Brain pericyte (primary cell): ENCODE measurements at regions not wholly inside any gene's neighbourhood (a gene's known extent, or its start where the extent isn't known, plus 50 kb on each side); places are given as distances from the start of the nearest gene placed in this dataset.
A peak's percentile ranks its signal among the peaks of the same experiment; 100 is the strongest.

Experiments used
- DNase-seq: peaks from one replicate; pipeline ENCODE4 v3.0.0-alpha.2; 2012; ENCODE audit warnings: low read depth, low spot score

DNA sequence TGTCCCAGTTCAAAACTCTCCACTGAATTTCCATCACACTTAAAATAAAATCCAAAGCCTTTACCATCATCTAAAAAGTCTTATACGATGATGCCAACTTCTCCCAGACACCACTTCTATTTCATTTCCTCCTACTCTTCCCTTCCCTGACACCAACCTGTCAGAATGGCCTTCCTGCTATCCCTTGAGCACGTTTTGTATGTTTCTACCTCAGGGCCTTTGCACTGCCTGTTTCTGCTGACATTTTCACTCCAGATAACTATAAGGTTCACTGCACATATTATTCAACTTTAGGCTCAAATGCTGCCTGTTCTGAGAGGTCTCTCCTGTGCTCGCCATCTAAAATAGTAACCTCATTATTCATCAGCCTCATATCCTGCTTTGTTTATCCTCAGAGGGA is 269.6 kb downstream of the HTR7 start:
- no peak for DNase-seq

- peak; percentile 5 for DNase-seq
Measured at GRCh38 chr10:90589825-90590224, 268.0 kb downstream of the HTR7 start.

- DNase-seq = no peak
Measured at GRCh38 chr10:90591629-90592028, 266.2 kb downstream of the HTR7 start.

DNA sequence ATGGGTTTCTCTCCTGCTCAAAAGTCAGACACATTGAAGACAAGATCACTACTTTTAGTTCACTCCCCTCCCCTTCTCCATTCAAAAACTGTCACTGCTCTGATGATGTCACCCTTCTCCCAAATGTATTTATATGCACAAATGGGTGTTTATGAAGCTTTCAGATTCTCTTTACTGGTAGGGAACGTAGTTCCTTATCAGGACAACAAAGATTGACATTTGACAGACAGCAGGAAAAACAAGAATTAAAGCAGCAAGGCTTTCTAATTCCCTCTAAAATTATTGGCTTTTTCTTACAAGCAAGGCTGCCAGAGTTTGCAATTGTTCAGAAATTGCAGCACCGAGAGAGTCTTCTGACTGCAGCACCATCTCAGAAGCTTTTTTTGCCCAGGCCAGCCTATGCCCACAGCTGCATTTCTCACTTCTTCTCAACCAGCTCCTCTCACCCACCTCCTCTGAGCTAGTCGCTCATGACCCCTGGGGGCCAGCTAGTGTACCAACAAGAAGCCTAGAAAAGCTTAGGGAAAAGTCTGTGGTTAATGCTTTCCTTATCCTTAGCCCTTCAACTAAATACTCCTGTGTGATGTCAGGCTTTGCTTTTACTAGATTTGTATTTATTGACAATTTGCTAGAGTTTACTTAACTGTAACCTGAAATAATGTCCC is 265.1 kb downstream of the HTR7 start:
- DNase-seq = peak; percentile 41

DNA sequence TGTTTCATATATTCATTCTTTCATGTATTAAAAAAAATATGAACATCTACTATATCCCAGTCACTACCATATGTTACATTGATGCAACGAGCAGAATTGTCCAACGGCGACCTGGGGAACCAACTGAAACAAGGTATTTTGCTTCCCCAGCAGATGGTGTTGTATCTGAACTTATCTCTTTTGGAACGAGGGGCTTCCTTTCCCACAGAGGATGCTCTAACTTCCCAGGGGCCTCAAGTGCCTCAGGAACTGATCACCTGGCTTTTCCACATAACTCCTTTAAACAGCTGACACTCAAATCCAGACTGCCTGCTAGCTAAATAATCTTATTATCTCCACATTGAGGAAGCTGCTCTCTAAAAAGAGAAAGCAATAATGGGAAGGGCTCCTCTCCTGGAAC is 259.3 kb downstream of the HTR7 start:
- no peak for DNase-seq

DNA sequence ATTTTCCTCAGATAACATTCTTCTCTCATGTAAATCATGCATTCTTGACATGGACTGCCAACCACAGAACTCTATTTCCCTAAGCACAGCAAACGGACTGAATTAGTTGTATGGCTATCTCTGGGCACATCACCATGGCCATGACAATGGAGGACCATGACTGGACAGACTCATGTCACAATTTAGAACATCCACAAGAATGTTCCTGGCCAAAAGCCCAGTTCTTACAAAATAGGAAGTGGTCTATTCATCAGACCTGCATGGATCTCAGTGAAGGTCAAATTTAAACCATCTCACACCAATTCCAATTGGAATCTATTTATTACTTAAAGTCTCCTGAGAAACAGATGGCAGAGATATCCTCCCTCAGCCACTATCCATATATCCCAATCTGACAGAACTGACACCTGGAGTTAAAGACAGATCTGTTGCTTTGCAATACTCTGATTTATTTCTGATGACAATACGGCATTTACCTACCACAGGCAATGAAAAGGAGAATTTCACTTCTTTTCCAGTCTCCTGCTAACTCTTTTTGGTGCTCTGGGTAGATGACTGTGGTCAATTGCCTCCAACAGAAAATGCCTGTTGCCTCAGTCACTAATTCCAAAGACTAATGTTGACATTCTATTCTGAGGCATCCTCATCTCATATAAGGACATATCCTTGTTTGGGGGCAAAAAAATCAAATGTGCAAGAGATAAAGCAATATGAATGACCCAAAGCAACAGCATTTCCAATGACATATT is 254.8 kb downstream of the HTR7 start:
- no peak for DNase-seq

DNA sequence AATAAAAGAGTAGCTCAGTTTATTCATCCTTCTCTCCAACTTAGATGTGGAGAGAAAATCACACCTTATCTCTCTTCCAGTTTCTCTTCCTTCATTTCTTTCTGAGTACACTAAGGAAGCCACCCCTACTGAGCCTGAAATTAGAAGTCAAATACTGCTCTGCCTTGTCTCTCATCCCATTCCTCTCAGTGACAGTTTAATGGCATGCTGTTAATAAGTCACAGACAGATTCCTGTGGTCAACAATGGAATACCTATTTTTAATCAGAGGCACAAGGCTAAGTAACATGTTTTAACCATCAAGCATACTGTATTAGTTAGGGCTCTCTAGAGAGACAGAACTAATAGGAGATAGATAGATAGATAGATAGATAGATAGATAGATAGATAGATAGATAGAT is 253.2 kb downstream of the HTR7 start:
- no peak for DNase-seq

DNA sequence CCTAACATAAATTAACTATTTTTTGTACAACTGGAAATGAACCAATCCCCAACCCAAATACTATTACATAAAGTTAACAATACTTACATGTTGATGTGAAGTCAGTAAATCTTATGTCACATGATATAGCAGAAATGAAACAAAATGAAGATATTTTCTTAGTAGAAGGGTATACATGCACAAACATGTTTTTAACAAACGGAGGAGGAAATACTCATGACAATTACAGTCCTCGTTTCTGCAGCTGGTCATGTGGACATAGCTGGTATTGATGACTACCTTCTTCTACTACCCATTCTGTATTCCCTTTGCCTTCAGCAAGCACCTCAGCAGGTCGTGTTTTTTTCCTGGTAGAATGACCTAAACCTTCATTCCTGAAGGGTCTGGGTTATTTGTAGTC is 252.3 kb downstream of the HTR7 start:
- DNase-seq = no peak

DNA sequence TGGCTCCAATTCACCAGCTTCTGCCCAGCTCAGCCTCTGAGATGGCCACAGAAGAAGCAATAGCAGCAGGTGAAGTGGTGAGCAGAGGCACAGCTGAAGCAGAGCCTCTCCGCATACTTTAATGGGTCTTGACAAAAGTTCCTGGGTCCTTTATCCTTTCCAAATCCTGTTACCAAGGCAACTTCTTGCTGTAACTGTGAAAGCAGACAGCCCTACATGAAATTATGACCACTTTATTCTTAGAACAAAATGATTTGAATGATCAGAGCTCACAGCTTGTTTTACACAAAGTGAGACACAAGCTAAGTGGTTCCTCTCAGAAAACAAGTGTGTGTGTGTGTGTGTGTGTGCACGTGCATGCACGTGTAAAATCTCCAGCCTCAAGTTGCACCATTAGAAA is 245.6 kb downstream of the HTR7 start:
- no peak for DNase-seq

DNA sequence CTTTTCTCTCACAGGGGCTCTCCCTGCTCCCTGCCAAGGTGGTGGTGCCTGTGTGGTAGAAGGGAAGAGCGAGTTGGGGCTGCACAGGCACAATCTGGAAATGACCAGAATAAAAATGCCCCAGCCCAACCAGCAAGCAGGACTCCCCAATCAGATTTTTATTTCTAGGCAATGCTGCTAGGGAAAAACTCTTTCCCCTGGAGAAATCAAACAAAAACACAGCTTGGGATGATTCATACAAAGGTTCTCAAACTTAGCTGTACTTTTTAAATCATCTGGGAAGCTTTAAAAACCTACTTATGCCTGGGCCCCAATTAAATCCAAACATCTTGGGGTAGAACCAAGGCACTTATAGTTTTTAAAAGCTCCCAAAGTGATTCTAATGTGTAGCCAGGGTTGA is 243.2 kb downstream of the HTR7 start:
- no peak for DNase-seq

GRCh38 chr10:90621577-90621976 is 236.3 kb downstream of the HTR7 start:
- DNase-seq = no peak

DNA sequence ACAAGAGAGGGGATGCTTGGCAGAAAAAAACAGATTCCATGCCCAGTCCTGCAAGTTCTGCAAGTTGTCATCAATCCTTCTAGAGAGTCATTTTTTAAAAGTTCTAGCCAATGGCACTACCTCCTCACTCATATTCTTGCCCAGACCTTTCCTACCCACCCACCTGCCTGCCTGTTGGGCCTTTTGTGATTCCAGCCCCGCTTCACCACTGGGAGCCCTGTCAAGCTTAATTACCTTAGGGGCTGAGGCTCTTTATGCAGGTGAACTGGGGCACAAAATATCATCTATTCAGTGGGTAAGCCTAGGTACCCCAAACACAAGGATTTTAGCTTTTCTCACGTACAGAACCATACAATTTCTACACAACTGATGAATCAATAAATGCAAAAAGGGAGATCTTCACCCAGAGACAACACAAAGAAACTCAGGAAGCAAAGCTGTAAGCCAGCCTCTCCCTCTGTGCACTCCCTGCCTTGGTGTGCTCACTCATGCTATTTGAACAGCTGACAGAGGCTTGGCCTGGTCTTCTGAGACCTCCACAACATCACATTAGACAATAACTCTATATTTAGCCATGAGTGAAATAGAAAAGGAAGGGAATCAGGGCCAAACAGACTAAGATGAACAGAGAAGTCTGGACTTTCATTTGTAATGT is 222.6 kb downstream of the HTR7 start:
- no peak for DNase-seq

DNA sequence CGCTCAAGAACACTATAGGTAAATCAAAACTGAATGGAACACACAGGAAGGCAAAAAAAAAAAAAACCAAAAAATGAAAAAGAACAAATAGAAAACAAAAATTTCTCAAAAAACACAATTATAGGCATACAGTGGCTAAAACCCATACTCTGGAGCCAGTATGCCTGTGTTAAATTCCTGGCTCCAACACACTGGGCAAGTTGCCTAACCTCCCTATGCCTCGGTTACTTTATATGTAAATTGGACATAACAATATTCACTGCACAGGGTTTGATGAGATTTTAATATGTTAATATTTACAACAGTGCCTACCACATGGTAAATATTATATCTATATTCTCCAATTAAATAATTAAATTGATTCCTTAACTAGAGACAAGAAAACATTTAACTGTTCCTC is 217.1 kb downstream of the HTR7 start:
- no peak for DNase-seq

DNA sequence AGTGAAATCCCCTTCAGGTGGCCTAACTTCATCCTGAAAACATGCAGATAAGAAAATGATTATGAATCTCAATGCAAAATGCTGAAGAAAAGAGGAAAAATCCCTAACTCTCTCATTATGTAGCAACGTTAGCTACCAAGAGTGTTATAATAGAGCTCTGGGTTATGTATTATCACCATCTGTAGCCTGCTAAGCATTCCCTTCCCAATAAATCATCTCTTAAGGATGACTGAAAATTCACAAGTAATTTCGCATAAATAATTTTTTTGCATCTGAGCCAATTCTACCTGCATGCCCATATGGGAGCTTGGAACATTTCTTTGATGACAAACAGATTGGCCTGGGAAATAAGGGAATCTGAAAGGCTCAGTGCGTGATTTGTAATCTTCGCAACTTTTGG is 216.1 kb downstream of the HTR7 start:
- DNase-seq = no peak

DNA sequence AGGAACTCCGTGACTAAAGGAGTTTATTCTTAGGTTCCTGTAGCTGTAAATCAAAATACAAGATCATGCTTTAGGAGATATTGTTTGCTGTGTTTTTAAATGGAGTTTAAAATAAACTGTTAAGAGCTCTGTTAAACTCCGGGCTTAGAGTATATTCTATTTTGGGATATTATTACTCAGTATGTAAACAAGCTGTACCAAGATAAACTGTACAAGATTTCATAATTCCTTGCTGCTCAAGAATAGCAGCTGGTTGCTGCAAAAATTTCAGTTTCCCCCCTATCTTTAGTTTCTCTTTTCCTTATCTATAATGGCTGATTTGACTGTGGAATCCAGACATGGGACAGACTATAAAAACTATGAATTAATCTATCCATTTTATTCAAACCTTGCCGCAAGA is 215.7 kb downstream of the HTR7 start:
- no peak for DNase-seq

DNA sequence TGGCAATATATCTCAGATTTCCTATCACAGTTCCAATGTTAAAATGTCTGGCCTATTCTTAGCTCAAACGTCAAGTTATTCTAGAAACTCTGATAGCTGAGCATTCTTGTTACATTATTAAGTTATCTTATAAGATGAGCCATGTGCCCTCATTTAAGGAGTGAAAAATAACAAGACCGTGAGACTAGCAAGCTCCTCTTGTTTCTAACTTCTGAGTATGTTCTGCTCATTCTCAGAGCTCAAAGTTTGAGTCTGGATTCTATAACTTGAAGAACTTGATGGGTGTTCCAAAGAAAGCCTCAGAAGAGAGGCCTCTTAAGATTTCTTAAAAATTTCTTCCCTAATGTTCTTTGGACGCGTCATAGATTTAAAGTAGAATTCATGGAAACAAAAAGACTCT is 215.2 kb downstream of the HTR7 start:
- DNase-seq = no peak

GRCh38 chr10:90644165-90644564 is 213.7 kb downstream of the HTR7 start:
- no peak for DNase-seq

GRCh38 chr10:90650858-90651257 is 207.0 kb downstream of the HTR7 start:
- no peak for DNase-seq

DNA sequence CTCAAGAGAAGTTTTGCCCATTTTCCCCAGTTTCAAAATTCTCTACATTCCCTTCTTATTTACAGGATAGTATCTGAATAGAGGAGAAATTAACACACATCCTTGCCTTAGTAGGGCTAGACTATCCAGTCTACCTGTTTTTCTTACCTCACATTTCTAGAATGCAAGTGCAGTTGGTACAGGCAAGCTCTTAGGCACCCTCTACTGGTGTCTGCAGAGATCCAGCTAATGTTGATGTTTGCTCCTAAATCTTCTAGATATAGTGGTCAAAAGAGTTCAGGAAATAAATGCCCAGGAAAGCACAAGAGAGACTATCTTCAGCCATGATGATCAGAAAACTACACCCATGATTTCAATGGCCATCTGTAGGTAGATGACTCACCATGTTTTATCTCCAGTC is 205.3 kb downstream of the HTR7 start:
- no peak for DNase-seq

GRCh38 chr10:90658791-90659190 is 199.0 kb downstream of the HTR7 start:
- DNase-seq = no peak

DNA sequence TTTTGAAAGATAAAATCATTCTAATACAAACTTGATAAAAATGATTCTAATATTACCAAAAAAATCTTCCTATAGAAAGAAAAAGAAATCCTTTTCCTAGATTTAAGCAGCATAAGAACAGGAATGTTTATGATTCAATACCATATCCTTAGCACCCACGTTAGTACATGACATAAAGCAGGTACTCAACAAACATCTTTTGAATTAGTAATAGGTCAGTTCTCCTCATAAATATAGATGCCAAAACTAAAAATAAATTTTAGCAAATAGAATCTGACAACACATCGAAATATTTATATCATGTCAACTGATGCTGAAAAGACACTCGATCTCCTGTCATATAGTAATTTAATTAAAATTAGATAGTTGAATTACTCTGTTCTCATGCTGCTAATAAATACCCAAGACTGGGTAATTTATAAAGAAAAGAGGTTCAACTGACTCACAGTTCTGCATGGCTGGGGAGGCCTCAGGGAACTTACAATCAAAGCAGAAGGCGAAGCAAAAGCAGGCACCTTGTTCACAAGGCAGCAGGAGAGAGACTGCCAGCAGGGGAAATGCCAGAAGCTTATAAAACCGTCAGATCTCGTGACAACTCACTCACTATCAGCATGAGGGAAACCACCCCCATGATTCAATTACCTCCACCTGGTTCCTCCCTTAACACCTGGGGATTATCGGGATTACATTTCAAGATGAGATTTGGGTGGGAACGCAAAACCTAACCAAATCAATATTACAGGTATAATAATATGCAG is 191.8 kb downstream of the HTR7 start:
- DNase-seq = no peak

- DNase-seq = no peak
Measured at GRCh38 chr10:90674461-90674860, 183.4 kb downstream of the HTR7 start.
